GM19238 (cell line): ENCODE measurements at regions not wholly inside any gene's neighbourhood (a gene's known extent, or its start where the extent isn't known, plus 50 kb on each side); places are given as distances from the start of the nearest gene placed in this dataset.
A peak's percentile ranks its signal among the peaks of the same experiment; 100 is the strongest.

Source experiments
- DNase-seq: peaks from one replicate; pipeline ENCODE4 v3.0.0; 2011; ENCODE audit warnings: low spot score; ENCODE audit not compliant: insufficient read length

GRCh38 chr18:32621034-32621433, 150.4 kb upstream of the GAREM1 start:
- DNase-seq = no peak

DNA sequence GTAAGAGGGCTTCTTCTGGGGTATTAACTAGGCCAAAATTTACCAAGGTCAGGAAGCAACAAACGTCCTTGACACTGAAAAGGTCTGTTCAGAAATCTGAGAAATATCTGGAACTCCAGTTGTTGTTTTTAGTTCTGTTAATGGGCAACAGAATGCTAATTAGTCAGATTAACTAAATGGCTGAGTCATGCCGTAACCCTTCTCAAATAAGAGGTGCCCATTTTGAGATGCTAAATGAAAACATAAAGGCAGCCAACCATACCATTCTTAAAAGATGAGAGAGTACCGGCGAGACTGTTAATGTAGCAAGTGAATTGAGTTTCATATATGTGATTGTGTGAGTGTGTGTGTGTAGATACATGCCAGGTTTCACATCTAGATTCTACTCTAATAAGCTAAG, 147.9 kb upstream of the GAREM1 start:
- DNase-seq = no peak

DNA sequence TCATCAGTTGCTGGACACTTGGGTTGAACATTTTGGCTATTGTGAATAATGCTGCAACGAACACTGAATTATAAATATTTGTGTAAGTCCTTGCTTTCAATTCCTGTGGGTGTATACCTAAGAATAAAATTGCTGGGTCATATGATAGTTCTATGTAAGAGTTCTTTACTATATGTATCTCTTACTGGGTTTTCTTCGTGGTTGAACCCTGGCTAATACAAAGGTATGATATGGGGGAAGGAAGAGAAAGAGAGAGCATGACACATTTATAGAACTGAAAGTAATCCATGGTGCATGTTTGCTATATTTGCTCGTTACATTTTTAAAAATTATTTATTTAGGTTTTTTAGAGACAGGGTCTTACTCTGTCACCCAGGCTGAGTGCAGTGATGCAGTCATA, 143.1 kb upstream of the GAREM1 start:
- no peak for DNase-seq

DNA sequence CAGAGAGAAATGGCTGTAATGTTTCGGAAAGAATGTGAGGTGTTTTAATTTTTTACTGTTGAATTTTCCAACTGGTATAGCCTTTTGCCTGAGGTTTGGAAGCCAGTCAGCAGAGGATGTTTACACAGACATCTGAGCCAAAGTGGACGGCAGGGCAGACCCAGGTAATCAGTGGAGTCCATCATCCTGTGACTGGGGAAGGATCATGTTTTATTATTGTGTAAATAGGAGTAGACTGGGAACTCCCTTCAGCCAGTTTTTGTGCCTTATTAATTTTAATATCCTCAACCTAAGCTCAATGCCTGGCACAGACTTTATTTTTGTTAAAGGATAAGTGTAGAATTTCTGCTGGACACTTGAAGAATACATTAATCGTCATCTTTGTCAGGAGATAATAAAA, 142.0 kb upstream of the GAREM1 start:
- DNase-seq = no peak

- no peak for DNase-seq
Measured at GRCh38 chr18:32610176-32610575, 139.5 kb upstream of the GAREM1 start.

DNA sequence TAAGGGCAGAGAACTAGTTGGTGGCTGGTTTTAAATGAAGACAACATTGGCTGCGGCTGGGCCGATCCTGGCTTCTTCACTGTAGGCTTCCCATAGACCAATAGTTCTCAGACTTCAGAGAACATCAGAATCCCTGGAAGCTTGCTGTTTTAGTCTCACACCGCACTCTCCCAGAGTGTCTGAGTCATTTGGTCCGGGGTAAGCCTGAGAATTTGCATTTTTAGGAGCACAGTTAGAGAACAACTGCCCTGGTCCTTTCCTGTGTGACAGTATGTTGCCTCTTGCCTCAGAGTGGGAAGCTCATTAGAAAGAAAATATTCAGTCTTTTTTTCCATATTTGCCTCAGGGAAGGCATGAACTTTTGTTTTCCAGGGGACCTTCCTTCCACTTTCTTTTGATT, 137.1 kb upstream of the GAREM1 start:
- DNase-seq = no peak

- no peak for DNase-seq
Measured at GRCh38 chr18:32598144-32598543, 127.5 kb upstream of the GAREM1 start.

DNA sequence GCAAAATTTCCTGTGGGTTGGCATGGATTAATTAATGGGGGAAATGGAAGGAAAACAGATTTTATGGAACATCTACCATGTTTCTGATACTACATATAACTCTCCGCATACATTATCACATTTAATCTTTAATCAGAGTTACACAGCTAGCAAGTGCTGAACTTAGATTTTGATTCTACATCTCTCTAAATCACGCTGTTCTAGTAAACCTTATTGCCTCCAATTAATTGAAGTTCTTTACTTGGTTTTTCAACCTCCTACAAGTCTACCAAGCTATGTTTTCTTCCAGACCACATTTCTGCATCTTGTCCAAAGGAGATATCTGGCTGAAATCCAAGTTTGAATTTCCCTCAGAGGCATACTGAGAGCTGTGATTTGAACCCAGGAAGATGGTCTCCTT, 125.8 kb upstream of the GAREM1 start:
- no peak for DNase-seq

DNA sequence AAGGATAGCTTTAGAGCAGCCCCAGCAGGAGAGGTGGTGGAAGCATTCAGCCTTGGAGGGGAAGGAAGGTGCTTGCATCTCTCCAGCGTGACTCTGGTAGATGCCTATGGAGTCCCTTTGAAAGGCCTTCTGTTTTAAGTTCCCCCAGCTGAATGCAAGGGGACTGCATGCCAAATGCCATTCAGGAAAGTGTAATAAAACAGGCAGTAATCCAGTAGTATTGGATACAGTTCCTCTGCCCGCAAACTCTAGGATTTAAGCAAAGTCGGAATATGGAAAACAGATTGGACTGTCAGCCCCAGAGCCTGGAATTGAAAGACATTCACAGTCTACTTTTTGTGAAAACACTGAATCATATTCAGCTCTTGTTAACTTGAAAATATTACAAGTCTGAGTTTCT, 125.2 kb upstream of the GAREM1 start:
- no peak for DNase-seq

DNA sequence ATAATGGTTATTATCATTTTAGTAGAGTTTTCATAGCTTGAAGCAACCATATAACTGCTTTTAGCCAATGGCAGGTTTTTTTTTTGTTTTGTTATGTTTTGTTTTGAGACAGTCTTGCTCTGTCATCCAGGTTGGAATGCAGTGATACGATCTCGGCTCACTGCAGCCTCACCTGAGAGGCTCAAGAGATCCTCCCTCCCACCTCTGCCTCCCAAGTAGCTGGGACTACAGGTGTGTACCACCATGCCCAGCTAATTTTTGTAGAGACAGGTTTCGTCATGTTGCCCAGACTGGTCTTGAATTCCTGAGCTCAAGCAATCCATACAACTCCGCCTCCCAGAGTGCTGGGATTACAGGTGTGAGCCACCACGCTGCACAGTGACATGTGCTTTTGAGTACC, 117.5 kb upstream of the GAREM1 start:
- DNase-seq = no peak

DNA sequence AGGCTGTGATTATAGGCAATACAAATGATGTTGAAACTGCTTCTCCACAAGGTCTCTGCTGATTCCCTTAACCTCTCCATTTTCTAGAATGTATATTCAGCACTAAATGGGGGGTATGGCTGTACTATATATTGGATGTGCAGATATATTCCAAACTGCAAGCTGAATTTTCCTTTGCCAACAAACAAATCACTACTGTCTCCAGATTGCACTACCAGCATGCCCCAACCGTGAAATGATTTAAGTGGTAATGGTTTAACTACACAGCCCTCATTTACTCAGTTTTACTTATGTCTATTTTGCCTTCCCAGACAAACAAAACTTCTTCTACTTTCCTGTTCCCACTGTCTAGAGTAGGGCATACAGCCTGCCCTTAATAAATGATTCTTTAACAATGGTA, 112.7 kb upstream of the GAREM1 start:
- DNase-seq = no peak

GRCh38 chr18:32582455-32582854, 111.8 kb upstream of the GAREM1 start:
- no peak for DNase-seq

DNA sequence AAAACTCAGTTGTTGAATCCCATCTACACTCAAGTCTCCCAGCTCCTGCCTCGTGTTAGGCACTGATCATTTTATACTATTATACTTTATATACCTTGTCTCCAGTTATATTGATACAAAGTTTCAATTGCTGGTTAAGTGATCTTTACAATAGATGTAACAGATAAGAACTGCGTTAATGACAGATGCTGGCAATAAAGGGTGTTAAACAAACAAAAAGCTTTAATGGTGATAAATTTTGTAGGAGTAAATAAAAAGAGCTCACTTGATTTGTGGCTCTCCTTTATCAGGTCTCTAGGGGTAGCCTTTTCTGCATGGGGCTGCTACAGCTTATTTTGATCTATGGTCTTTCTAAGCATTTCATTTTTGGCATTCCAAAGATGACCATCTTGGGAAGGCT, 106.9 kb upstream of the GAREM1 start:
- no peak for DNase-seq

DNA sequence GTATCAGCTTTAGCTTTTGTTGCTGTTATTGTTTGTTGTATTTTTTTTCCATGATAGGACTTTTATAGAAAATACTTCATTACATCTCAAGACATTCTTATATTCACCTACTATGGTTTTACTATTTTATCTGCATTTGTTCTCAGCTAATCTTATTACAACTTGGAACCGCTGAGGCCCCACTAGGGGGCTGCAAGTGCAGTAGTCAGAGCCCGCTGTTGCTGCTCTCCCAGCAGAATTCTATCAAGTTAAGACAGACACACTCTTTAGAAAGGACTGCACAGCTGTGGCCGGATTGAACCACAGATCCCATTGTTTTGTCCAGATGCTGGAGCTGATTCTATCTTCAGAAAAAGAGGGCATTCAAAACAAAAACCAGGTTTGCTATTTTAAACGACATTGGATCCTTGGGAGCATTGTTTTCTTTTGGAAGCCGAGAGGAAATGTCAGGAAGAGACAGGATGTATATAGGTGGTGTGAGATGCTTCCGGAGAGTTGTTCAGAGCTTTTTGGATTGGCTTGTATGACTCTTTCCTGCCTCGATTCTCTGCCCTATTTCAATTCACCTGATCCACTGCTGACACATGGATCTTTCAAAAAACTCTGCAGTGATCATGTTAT, 105.7 kb upstream of the GAREM1 start:
- no peak for DNase-seq

DNA sequence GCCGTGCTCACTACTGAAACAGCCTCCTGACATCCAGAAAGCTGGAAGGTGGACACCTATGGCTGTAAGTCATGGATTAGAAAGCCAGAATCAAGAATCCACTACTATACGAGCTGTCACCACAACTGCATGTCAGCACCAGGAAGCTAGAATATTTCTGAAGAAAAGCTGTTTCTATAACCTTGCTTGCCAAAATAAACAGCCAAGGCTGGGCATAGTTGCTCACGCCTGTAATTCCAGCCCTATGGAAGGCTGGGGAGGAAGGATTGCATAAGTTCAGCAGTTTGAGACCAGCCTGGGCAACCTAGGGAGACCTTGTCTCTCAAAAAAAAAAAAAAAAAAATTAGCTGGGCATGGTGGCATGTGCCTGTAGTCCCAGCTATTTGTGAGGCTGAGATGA, 96.3 kb upstream of the GAREM1 start:
- DNase-seq = no peak

GRCh38 chr18:32553640-32554365, 83.1 kb upstream of the GAREM1 start:
- no peak for DNase-seq

DNA sequence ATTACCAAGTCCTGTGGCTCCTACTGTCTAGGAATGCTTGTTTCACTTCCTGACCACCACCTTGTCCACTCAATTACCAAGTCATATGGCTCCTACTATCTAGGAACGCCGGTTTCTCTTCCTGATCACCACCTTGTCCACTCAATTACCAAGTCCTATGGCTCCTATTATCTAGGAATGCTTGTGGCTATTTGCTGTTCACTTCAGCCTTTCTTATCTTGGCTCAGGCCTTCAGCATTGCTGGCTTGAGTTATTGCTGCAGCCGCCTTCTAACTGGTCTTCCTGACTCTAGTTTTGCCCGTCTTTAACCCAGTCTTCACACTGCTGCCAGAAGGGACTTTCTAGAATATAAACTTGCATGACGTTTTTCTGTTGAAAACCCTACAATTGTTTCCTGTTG, 82.5 kb upstream of the GAREM1 start:
- DNase-seq = no peak

- DNase-seq = peak; percentile 53
Measured at GRCh38 chr18:32552421-32553030, 81.8 kb upstream of the GAREM1 start.

- DNase-seq = no peak
Measured at GRCh38 chr18:32550963-32551362, 80.3 kb upstream of the GAREM1 start.

DNA sequence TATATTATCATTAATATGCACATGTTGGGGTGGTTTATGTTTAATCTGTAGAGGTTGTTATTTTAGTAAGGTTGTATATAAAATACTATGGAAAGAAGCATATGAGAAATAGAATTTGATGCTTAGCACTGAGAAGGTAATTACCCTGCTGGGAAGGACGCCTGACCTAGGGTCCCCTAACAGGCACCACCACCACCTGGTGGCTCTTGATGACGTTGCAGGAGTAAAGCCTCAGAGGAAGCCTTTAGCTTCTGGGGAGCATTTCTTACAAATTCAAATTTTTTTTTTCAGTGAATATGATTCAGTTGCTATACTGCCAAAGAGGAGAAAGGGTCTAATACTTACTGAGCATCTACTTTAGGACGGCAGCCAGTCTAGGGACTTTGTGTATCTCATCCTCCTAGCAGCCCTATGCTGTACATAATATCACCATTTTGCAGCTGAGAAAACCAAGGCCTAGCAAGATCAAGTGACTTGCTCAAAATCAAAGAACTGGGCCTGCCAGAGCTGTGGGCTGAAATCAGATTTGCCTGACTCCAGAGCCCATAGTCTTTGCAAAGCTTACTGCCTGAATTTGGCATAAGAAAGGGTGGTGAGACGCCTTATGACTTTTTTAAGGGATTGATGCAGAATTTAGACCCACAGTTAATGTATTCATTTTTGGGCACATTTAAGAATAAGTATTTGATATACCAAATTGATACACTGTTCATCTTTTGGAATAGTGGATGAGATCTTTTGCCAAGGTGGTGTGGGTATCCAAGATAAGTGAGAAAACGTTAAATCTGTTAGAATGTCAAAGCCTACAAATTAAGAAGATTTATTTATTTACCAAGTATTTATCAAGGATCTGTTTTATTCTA, 78.8 kb upstream of the GAREM1 start:
- DNase-seq = peak; percentile 13

- no peak for DNase-seq
Measured at GRCh38 chr18:32548688-32549087, 78.0 kb upstream of the GAREM1 start.

GRCh38 chr18:32545631-32546030, 74.9 kb upstream of the GAREM1 start:
- no peak for DNase-seq
